A549 (cell line): ENCODE measurements at regions not wholly inside any gene's neighbourhood (a gene's known extent, or its start where the extent isn't known, plus 50 kb on each side); places are given as distances from the start of the nearest gene placed in this dataset.

ENCODE experiments used
- CTCF ChIP-seq: fragments of >200 bp; sonication (Bioruptor Twin); formaldehyde crosslinking; IDR thresholded peaks from 3 replicates; pipeline ENCODE4 v1.5.1; 2016
- POLR2A ChIP-seq: IDR thresholded peaks from 2 replicates; pipeline ENCODE4 v1.6.1; 2012; ENCODE audit warnings: mild to moderate bottlenecking, low read length

DNA sequence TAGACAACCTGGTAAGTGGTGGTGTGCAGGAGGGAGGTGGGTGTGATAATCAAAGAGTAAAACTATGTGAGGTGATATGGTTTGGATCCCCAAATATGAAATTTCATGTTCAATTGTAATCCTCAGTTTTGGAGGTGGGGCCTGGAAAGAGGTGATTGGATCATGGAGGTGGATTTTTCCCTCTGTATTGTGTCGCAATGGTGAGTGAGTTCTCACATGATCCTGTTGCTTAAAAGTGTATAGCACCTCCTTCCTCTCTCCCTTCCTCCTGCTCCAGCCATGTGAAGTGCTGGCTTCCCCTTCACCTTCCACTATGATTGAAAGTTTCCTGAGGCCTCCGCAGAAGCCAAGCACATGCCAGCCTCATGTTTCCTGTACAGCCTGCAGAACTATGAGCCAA, 270.2 kb upstream of the FOXG1 start:
- TF ChIP-seq POLR2A: no peak
- TF ChIP-seq CTCF: no peak
